ENCODE measurements at regions not wholly inside any gene's neighbourhood (a gene's known extent, or its start where the extent isn't known, plus 50 kb on each side); places are given as distances from the start of the nearest gene placed in this dataset.

DNA sequence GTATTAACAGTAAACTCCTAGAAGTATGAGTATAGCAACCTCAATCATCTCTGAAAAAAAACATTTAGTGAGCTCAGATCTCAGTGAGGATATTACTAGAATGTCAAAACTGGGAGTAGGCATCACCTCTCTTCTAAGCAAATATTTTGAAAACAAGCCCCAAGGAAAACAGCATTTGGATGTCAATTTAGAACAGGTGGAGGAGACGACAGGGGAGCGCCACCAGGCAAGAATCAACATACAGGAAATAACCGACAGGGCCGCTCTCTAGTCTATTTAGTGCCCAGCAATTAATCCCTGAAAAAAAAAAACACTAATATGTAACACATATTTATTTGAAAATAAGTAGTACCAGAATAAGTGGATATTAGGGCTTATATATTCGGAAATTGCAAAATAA is 940.3 kb upstream of the ADGRL3 start:
- TF ChIP-seq, protein P1, sequence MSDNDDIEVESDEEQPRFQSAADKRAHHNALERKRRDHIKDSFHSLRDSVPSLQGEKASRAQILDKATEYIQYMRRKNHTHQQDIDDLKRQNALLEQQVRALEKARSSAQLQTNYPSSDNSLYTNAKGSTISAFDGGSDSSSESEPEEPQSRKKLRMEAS (IDR thresholded peaks at IDR 0.05), result no peak
- no peak for TF ChIP-seq NFIC (IDR thresholded peaks at IDR 0.05)
- no peak for TF ChIP-seq YY1 (IDR thresholded peaks at IDR 0.05; ENCODE audit: low read depth)
- TF ChIP-seq TAF1 (IDR thresholded peaks at IDR 0.05; ENCODE audit: low read depth), result no peak
- no peak for TF ChIP-seq ZBTB7A (IDR thresholded peaks at IDR 0.05; ENCODE audit: low read depth)
- TF ChIP-seq, protein P2, sequence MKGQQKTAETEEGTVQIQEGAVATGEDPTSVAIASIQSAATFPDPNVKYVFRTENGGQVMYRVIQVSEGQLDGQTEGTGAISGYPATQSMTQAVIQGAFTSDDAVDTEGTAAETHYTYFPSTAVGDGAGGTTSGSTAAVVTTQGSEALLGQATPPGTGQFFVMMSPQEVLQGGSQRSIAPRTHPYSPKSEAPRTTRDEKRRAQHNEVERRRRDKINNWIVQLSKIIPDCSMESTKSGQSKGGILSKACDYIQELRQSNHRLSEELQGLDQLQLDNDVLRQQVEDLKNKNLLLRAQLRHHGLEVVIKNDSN (IDR thresholded peaks at IDR 0.05), result no peak

DNA sequence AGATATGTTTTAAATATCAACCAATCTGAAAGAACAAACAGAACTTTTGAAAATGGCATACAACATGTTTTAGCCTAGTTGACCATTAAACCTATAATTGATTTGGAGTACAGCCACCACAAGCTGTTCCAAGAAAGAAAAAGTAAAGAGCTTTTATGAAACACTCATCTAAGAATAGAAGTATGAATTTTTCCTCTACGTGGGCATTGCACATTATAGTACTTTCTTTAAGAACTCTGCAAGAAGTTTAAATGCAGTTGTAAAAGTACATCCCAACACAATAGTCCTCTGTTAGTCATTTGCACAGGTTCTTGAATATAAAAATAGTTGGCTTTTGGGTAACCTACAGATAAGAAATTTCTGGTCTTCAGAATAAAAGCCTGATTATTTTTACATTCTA is 933.6 kb upstream of the ADGRL3 start:
- TF ChIP-seq ZBTB7A (IDR thresholded peaks at IDR 0.05; ENCODE audit: low read depth) (no peak), RAD21 (IDR thresholded peaks at IDR 0.05; ENCODE audit: low read depth) (no peak), CEBPB (IDR thresholded peaks at IDR 0.05) (no peak), EP300 (IDR thresholded peaks at IDR 0.05; ENCODE audit: borderline replicate concordance) (no peak), TCF12 (IDR thresholded peaks at IDR 0.05; ENCODE audit: low read depth) (no peak), CREB1 (IDR thresholded peaks at IDR 0.05; ENCODE audit: low read depth) (no peak), FOXM1 (IDR thresholded peaks at IDR 0.05; ENCODE audit: borderline replicate concordance, low read depth) (no peak), YY1 (IDR thresholded peaks at IDR 0.05; ENCODE audit: low read depth) (no peak), TEAD4 (IDR thresholded peaks at IDR 0.05) (no peak), EGR1 (IDR thresholded peaks at IDR 0.05) (no peak), TAF1 (IDR thresholded peaks at IDR 0.05; ENCODE audit: low read depth) (no peak), NFIC (IDR thresholded peaks at IDR 0.05) (no peak)
- TF ChIP-seq, protein P2 (IDR thresholded peaks at IDR 0.05), result no peak
- TF ChIP-seq, protein P3, sequence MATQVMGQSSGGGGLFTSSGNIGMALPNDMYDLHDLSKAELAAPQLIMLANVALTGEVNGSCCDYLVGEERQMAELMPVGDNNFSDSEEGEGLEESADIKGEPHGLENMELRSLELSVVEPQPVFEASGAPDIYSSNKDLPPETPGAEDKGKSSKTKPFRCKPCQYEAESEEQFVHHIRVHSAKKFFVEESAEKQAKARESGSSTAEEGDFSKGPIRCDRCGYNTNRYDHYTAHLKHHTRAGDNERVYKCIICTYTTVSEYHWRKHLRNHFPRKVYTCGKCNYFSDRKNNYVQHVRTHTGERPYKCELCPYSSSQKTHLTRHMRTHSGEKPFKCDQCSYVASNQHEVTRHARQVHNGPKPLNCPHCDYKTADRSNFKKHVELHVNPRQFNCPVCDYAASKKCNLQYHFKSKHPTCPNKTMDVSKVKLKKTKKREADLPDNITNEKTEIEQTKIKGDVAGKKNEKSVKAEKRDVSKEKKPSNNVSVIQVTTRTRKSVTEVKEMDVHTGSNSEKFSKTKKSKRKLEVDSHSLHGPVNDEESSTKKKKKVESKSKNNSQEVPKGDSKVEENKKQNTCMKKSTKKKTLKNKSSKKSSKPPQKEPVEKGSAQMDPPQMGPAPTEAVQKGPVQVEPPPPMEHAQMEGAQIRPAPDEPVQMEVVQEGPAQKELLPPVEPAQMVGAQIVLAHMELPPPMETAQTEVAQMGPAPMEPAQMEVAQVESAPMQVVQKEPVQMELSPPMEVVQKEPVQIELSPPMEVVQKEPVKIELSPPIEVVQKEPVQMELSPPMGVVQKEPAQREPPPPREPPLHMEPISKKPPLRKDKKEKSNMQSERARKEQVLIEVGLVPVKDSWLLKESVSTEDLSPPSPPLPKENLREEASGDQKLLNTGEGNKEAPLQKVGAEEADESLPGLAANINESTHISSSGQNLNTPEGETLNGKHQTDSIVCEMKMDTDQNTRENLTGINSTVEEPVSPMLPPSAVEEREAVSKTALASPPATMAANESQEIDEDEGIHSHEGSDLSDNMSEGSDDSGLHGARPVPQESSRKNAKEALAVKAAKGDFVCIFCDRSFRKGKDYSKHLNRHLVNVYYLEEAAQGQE (IDR thresholded peaks at IDR 0.05; ENCODE audit: low read depth), result no peak
- TF ChIP-seq, protein P1 (IDR thresholded peaks at IDR 0.05), result no peak

DNA sequence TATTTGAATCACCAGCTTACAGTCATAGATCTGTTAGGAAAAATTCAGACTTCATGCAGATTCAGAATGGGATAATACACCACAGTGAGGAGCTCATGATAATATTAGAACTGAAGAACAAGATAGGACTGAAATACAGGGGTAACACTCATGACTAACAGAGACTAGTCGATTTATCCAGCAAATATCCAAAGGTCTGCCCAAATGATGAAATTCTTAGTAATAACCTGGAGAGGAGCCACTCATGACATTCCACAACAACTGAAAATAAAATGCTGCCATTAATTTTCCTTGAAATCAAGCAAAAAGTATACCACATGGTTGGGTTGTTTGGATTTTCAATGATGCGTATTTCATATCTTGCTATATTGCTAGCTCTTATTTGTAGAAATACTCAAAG is 903.7 kb upstream of the ADGRL3 start:
- TF ChIP-seq, protein P2 (IDR thresholded peaks at IDR 0.05), result no peak
- TF ChIP-seq YY1 (IDR thresholded peaks at IDR 0.05; ENCODE audit: low read depth) (no peak), CREB1 (IDR thresholded peaks at IDR 0.05; ENCODE audit: low read depth) (no peak), EP300 (IDR thresholded peaks at IDR 0.05; ENCODE audit: borderline replicate concordance) (no peak), CEBPB (IDR thresholded peaks at IDR 0.05) (no peak), TCF12 (IDR thresholded peaks at IDR 0.05; ENCODE audit: low read depth) (no peak), TEAD4 (IDR thresholded peaks at IDR 0.05) (no peak), TAF1 (IDR thresholded peaks at IDR 0.05; ENCODE audit: low read depth) (no peak), RAD21 (IDR thresholded peaks at IDR 0.05; ENCODE audit: low read depth) (no peak), NFIC (IDR thresholded peaks at IDR 0.05) (no peak), ZBTB7A (IDR thresholded peaks at IDR 0.05; ENCODE audit: low read depth) (no peak), FOXM1 (IDR thresholded peaks at IDR 0.05; ENCODE audit: borderline replicate concordance, low read depth) (no peak), EGR1 (IDR thresholded peaks at IDR 0.05) (no peak)
- TF ChIP-seq, protein P3 (IDR thresholded peaks at IDR 0.05; ENCODE audit: low read depth), result no peak
- TF ChIP-seq, protein P1 (IDR thresholded peaks at IDR 0.05), result no peak

DNA sequence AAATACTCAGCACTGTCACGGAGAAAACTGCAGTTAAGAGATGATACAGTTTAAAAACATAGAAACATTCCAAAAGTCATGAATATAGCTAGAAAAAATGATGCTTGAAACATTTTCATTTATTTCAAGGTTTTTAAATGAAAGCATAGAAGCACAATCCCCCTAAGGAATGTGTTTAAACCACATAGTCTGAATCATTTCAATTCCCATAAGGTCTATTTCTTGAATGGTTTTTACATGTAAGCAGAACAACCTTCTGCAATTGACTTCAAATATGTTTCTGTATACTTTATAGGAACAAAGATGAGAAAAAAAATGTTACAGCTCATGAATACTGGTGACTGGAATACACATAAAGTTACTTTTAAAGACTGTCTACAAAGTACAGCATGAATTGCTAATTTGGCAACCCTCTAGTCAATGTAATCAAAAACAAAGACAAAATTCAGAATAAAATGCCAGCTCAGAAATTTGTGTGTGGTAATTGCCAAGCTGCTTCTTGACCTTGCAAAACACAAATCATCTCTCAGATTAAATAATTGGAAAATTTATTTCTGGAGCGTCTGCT is 886.4 kb upstream of the ADGRL3 start:
- TF ChIP-seq EP300 (IDR thresholded peaks at IDR 0.05; ENCODE audit: borderline replicate concordance), result no peak
- no peak for TF ChIP-seq RAD21 (IDR thresholded peaks at IDR 0.05; ENCODE audit: low read depth)
- TF ChIP-seq, protein P3 (IDR thresholded peaks at IDR 0.05; ENCODE audit: low read depth), result no peak

All from Ishikawa (cell line).